DND-41 (cell line): ENCODE measurements at regions not wholly inside any gene's neighbourhood (a gene's known extent, or its start where the extent isn't known, plus 50 kb on each side); places are given as distances from the start of the nearest gene placed in this dataset.
"Not testable (repeated sequence)": the region's sequence is repeated elsewhere in the genome, so short reads cannot be mapped to it uniquely, and the experiment has no call there.

Experiments
- EZH2 ChIP-seq: IDR thresholded peaks from 3 replicates; pipeline ENCODE4 v1.6.1; 2012; ENCODE audit warnings: borderline replicate concordance, low read depth, mild to moderate bottlenecking, moderate library complexity, low read length, inconsistent platforms; ENCODE audit not compliant: severe bottlenecking
- TF ChIP-seq, protein P1 (sequence below): IDR thresholded peaks from 2 replicates; pipeline ENCODE4 v1.5.1; 2012; ENCODE audit warnings: borderline replicate concordance, low read length, moderate library complexity, mild to moderate bottlenecking; ENCODE audit not compliant: poor library complexity, severe bottlenecking; ENCODE audit errors: extremely low read depth

DNA sequence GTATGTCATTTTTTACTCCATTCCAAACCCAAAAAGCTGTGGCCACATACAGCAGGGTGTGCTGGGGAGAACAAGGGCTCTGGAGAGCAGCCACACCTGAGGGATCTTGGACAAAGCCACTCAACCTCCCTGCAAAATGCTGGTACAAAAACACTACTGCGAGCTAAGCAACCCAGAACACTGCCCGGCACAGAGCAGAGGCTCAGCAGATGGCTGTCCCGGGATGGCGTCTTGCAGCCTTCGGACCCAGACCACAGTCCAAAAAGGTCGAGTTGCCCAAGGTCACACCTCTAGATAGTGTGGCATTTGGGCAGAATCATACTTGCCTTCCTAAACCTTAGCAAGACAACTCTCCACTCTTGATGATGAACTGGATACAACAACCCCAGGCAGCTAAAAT, 197.6 kb upstream of the PRKX start:
- TF ChIP-seq, protein P1, sequence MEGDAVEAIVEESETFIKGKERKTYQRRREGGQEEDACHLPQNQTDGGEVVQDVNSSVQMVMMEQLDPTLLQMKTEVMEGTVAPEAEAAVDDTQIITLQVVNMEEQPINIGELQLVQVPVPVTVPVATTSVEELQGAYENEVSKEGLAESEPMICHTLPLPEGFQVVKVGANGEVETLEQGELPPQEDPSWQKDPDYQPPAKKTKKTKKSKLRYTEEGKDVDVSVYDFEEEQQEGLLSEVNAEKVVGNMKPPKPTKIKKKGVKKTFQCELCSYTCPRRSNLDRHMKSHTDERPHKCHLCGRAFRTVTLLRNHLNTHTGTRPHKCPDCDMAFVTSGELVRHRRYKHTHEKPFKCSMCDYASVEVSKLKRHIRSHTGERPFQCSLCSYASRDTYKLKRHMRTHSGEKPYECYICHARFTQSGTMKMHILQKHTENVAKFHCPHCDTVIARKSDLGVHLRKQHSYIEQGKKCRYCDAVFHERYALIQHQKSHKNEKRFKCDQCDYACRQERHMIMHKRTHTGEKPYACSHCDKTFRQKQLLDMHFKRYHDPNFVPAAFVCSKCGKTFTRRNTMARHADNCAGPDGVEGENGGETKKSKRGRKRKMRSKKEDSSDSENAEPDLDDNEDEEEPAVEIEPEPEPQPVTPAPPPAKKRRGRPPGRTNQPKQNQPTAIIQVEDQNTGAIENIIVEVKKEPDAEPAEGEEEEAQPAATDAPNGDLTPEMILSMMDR, result not testable (repeated sequence)
- TF ChIP-seq EZH2, result not testable (repeated sequence)
